ENCODE measurements at regions not wholly inside any gene's neighbourhood (a gene's known extent, or its start where the extent isn't known, plus 50 kb on each side); places are given as distances from the start of the nearest gene placed in this dataset.

- TF ChIP-seq CTCF (conservative IDR thresholded peaks at IDR 0.05): no peak
- TF ChIP-seq EZH2 (IDR thresholded peaks at IDR 0.05; ENCODE audit: low read depth): no peak
Measured at GRCh38 chr3:18778094-18778493, 353.0 kb upstream of the SATB1 start.
